GM18858 (cell line): ENCODE measurements at regions not wholly inside any gene's neighbourhood (a gene's known extent, or its start where the extent isn't known, plus 50 kb on each side); places are given as distances from the start of the nearest gene placed in this dataset.
A peak's percentile ranks its signal among the peaks of the same experiment; 100 is the strongest.
"Not testable (repeated sequence)": the region's sequence is repeated elsewhere in the genome, so short reads cannot be mapped to it uniquely, and the experiment has no call there.

Source experiments
- ATAC-seq: cut with Tn5 transposase; IDR thresholded peaks from one replicate; pipeline ENCODE4 v1.9.1; 2021; ENCODE audit not compliant: unreplicated experiment

DNA sequence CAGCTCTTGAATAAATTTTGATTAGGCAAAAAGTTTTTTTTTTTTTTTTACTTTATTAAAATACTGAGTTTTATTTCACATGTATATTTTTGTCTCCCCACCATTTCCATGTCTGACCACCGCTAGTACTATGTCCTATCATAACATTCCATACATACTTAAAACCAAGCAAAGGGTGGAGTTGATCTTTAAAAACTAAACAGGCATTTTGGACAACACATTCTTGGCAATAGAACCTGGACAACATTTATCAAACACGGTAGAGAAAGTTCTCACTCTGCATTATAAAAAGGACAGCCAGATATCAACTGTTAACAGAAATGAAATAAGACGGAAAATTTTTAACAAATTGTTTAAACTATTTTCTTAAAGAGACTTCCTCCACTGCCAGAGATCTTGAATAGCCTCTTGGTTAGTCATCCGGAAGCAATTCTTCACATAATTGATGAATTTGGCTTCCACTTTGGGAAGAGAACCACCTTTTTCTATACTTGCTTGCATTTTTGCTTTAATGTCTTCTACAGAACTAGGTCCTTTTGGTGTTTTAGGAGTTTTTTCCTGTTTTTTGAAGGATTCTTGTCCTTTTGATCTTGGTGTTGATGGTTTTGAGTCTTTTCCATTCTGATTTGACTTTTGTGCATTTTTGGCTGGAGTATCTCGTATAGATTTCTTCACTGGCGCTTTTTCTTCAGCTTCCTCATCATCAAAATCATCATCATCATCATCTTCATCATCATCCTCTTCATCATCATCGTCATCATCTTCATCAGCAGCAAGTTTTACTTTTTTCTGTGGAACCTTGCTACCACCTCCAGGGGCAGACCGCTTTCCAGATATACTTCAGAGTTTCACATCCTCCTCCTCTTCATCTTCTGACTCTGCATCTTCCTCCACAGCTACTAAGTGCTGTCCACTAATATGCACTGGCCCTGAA, 58.7 kb downstream of the POU5F2 start:
- not testable (repeated sequence) for ATAC-seq

DNA sequence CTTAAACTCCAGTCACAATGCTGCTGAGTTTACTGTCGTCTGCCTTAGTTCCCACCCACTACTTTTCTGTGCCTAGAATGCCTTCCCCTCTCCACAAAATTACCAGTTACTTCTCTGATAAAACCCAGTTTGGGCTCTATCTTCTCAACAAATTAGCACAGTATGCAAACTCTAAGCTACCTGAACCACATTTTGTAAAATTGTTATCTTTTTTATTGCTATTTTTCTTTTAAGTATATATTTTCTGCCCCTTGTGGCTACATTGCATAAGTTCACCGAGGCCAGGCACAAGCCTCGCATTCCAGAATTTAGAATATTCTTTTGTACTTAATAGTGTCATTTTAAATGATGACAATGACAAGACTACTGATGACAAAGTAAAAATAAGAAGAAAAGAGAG, 60.0 kb downstream of the POU5F2 start:
- ATAC-seq: no peak

DNA sequence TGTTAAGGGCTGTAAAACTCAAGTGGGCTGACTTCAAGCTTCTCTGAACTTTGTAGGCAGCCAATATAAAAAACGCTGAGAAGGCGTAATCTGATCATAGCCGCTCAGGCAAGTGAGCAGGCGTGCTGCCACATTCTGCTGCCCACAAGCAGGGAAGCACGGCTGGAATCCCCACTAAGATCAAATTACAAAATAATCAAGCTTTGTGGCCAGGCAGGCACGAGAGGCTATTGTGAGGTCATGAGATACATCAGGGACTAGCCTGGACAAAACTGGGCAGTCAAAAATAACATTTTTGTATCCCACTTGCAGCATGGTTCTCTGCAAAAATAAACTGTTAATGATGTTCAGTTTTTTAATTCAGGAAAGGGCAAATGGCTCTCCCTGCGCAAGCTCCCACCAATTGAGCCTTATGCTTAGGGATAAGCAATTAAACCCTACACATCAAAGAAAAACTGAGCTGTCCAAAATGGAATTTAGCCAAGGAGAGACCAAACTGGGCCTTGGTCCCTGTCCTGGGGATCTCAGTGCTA, 64.0 kb downstream of the POU5F2 start:
- ATAC-seq: no peak

DNA sequence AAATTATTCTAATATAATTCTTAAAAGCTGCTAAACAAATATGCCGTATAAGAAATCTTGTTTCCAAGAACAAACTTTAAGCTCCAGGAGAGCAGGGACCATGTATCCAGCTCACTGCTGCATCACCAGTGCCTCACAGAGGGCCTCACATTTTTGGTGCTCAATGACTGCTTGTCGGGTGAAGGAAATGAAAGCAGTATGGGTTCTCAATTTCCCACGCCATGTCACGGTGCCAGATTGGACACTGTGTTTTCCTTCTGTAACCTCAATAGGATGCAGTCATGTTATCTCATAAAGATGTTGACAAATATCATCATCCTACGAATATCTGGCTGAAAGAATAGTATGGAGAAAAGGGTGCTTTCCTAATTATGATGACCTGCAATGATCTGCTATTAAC, 64.7 kb downstream of the POU5F2 start:
- ATAC-seq: no peak

DNA sequence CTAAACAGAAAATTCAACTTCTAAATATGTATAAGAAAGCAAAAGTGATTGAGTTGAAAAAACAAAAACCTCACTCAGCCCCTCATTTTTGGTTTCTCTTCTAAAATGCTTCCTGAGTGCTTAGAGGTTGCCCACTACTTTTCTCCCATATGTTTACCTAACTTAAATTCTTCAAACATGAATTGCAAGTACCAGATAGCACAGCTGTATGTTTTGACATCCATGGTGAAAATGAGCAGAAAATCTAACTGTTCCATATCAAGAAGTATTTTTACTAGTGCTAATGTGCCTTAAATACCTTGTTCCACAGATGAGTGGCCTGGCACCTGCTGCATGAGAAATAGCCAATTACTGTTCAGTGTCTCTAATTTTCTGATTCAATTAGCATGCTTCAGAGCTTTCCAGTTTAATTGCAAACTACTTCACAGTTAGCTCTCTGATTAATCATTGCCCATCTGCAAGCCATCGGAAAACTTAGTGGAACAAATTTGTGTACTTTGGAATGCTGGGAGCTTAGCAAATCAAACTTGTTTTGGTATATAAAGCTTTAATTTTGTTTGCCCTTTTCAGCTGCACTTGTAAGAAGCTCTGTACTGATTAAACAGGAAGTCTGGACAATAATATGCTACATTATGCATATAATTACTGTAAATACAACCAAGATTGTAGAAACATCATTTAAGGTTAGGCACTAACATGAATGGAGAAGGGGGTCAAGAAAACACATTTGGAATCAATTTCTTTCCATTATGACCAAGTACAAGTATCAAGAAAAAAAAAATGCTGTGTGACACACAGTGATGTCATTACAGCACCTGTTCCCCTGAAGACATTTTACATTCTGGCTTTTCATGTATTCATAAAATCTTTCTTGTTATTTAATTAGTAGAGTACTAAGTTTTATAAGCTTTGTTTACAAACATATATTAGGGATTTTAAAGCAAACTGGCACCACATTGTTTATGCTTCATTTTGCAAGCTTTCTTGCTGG, 65.6 kb downstream of the POU5F2 start:
- ATAC-seq: peak; percentile 29

DNA sequence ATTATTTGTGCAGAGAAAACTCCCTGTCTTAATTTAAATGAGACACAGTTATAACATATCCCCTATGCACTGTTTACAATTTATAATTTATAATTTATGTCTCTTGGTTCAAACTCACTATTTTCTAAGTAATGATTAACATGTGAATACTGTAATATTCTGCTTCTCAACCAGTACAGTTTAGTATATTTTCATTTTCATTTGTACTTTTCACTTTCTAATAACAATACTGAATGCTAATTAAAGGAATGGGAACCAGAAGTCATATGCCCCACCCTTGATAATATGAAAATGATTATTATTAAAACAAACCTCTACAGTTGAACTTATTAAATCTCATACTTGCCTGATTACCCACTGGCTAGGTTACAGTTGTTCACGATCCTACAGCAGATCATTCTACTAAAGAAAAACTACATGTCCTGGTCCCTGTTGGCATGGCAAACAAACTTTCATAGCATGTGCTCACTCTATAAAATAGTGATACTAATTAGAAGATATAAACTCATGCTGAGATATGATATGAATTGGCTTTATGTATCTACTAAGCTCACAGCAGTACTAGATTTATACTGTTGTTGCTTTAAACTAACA, 66.4 kb downstream of the POU5F2 start:
- peak; percentile 64 for ATAC-seq

DNA sequence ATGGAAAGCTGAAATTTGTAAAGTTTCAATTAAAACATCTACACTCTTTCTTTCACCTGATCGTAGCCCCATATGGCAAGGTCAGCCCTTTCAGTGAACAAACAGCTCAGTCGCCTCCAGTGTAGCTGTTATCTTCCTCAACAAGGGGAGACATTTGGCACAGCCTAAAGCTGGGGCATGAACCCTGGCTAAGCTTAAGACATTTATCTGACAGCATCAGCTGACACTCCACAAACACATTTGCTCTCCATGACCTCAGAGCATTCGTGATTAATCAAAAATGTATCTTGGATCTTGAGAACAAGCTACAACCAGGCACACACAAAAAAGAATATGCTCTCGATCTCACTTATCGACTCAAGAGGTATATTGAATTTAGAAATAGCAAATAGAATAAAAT, 67.3 kb downstream of the POU5F2 start:
- no peak for ATAC-seq

DNA sequence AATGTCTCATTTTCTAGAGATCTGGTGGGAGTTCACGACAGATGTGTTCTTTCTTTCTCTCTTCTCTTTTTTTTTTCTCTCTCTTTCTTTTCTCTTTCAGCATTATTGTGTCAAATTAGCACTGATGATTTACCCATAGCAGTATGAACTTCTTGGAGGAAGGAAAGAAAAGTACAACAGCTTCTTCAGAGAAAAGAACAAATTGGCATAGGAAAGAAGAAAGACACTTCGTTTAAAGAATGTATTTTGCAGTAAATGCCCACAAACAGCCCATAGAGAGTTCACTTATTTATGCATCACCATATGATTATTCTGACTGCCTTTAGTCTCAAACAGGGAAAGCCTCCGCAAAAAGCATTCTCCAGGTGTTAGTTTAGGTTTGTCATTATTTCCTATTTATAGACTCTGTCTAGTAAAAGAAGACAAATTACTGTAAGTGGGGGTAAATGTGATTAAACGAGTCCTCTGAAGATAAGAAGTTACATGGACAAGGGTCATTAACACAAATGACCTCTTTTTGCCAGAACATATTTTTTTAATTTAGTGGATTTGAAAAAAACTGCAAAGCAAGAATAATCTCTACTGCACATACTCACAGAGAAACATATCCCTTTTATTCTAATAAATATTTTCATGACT, 68.0 kb downstream of the POU5F2 start:
- ATAC-seq: no peak

DNA sequence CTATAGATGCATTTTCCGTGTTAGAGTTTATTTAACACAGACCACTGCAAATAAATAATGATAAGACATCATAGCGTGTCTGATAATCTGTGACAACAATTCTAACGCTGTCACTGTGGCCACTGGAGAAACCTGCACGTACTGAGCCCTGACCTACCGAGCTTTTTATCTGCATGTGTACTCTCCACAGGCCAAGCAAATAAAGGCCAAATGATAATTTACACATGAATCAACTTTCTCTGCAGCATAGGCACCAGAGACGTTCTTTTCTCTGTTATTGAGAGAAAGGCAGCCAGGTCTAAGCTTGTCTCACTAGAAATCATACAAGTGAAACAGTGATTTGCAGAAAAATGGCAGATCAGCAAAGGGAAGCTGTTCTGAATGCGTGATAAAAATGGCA, 75.8 kb downstream of the POU5F2 start:
- ATAC-seq: no peak

DNA sequence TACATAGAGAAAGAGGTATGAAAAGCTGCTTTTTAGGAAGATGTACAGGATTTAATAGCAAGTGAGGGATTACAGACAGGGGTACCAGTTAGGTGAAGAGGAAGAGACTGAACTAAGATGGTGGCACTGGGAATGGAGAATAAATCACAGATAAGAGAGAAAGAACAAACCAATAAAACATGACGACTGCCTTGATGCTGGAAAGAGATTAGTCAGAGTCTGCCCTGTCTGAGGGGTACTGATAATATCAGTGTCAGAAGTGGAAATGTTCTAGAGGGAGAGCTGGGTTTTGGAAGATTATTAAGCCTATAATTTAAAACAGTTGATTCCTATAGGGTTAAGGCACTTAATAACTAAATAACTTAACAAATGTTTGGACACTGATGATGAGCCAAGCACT, 77.7 kb downstream of the NR2F1 start:
- ATAC-seq: no peak

DNA sequence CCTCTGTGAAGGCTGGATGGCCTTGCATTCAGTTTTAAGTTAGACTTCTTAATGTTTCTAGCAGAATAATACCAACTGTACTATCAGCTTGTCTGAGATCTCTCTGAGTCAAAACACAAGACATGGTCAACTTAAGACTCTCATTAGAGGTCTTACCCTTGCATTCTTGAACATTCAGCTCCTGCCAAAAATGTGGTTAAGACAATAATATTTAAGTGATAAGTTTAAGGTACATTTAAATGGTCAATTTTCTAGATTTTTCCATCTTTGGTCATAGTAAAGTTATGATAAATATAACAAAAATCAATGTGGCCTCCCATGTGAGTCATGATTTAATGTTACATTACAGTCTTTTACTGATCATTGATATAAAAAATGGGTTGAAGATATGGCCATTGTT, 75.0 kb downstream of the NR2F1 start:
- ATAC-seq: no peak

DNA sequence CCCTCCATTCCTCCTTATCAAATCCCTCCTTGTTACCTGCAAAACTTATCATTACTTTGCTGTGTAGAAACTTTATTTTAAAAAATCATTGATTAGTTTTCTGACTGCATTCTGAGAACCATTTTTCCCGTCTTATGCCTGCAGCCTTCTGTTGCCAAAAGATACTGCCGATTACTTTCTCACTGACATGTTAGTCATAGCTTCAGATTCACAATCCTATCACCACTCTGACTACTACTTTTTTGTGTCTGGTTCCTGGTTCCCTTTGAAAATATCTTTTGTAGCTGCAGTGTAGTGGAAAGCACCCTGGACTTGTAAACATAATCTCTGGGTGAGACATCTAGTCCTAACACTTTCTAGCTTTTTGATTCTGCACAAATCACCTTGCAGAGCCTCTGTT, 71.7 kb downstream of the NR2F1 start:
- no peak for ATAC-seq

DNA sequence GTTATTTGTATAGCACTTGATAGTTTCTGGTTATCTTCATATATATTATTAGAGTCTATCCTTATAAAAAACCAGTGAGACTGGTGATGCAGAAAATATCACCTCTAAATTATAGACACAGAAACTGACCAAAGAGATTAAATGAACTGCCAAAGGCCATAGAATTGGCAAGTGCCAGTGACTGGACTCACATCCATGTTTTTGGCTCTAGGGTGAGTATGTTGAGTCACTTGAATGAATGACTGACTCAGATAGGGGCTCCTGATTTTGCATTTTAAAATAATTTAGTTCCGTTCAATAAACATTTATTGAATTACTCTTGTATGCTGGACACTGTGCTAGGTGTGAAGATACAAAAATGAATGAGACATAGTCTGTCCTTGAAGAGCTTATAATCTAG, 70.7 kb downstream of the NR2F1 start:
- ATAC-seq: no peak

DNA sequence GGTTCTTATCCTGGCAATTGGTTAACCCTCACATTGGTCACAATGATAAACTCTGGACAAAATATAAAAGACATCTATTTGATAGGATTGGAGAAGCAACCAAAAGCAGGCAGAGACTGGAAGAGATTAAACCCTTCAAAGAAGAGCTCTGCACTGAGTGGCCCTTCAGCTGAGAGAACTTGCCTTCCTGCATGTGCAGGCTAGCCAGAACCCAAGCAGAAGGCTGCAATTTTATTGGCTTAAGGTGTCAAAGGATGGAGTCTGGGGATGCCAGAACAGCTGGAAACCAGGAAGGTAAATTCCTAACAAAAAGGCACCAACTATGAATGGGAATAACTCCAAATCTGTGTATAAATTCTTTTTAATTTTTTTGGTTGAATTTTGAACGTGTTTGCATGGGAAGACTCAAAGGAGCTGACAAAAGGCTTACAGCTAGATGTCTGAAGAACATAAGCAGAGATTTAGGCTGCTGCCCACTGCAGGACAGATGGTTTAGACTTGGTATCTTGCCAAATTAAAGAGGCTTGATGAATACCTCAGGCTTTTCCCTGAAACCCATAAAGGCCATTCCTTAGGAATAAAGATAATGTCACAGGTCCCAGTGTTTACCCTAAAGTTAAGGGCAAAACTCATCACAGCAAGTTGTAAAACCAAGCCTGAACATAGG, 66.3 kb downstream of the NR2F1 start:
- no peak for ATAC-seq

DNA sequence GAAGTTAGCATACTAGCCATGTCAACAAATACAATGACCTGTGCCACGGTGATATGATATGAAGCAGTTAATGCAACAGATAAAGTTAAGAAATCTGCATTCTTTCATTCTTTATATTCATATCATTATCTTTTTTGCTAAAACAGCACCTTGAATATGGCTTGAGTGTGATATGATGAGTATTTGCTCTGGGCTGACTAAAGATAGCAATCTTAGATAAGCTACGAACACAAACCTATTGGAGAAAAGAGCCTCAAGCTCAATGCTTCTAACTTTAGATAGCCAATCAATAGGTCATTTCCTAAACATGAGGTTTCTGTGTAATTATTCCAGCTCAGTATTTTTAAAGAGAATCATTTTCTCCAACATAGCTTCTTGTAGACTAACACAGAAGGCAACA, 61.7 kb downstream of the NR2F1 start:
- ATAC-seq: no peak
